ENCODE measurements at regions not wholly inside any gene's neighbourhood (a gene's known extent, or its start where the extent isn't known, plus 50 kb on each side); places are given as distances from the start of the nearest gene placed in this dataset.

DNA sequence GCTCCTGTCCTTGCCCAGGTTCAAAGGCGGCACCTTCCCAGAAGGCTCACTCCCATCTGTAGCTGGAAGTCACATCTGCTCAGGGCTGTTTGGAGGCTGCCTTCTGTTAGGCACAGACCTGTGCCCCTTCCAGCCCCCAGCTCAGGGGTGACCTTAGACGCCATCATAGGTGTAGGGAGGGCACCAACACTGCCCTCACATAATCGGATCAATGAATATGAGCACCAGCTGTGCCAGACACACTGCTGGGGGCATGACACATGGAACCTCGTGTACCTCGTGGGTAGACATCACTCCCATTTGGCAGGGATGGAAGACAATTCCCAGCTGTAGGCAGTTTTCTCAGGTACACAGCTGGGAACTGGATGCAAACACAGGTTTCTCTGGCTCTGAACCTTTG lies 220.7 kb upstream of the ASIC2 start:
- H4K20me1 ChIP-seq (ENCODE audit: insufficient read depth, low read length), result no peaks in the 10 kb centered on the region
- H3K9me3 ChIP-seq (ENCODE audit: low read length), result no peaks in the 10 kb centered on the region
- H3K4me1 ChIP-seq (ENCODE audit: insufficient read depth, low read length, severe bottlenecking), result no peaks in the 10 kb centered on the region
- no peaks in the 10 kb centered on the region for H3K9me2 ChIP-seq (ENCODE audit: low read depth, low read length)
- no peak overlapping the region for H3K27ac ChIP-seq (ENCODE audit: low read depth, low read length, poor library complexity, severe bottlenecking)
- no peak overlapping the region for H3K9ac ChIP-seq (ENCODE audit: low read length)
- no peak overlapping the region for H2AFZ ChIP-seq (ENCODE audit: low read length)
- H3F3A ChIP-seq (ENCODE audit: insufficient read depth, low read length), result no peaks in the 10 kb centered on the region
- TF ChIP-seq, protein P1, sequence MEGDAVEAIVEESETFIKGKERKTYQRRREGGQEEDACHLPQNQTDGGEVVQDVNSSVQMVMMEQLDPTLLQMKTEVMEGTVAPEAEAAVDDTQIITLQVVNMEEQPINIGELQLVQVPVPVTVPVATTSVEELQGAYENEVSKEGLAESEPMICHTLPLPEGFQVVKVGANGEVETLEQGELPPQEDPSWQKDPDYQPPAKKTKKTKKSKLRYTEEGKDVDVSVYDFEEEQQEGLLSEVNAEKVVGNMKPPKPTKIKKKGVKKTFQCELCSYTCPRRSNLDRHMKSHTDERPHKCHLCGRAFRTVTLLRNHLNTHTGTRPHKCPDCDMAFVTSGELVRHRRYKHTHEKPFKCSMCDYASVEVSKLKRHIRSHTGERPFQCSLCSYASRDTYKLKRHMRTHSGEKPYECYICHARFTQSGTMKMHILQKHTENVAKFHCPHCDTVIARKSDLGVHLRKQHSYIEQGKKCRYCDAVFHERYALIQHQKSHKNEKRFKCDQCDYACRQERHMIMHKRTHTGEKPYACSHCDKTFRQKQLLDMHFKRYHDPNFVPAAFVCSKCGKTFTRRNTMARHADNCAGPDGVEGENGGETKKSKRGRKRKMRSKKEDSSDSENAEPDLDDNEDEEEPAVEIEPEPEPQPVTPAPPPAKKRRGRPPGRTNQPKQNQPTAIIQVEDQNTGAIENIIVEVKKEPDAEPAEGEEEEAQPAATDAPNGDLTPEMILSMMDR (IDR thresholded peaks at IDR 0.05; ENCODE audit: low read length), result no peak
- no peak for TF ChIP-seq EZH2 (IDR thresholded peaks at IDR 0.05; ENCODE audit: borderline replicate concordance, low read length)
- no peak overlapping the region for H3K4me2 ChIP-seq (ENCODE audit: low read length)
- H3K4me3 ChIP-seq (ENCODE audit: low read depth, low read length, poor library complexity, severe bottlenecking), result no peak overlapping the region
- H3K27me3 ChIP-seq (ENCODE audit: insufficient read depth, low read length), result 0 out of 2 replicates have a peak, but pooled peaks cover 4% of the 10 kb centered on the region
- H3K79me2 ChIP-seq (ENCODE audit: insufficient read depth, low read length), result no peaks in the 10 kb centered on the region
- no peaks in the 10 kb centered on the region for H3K36me3 ChIP-seq (ENCODE audit: insufficient read depth, low read length)

DNA sequence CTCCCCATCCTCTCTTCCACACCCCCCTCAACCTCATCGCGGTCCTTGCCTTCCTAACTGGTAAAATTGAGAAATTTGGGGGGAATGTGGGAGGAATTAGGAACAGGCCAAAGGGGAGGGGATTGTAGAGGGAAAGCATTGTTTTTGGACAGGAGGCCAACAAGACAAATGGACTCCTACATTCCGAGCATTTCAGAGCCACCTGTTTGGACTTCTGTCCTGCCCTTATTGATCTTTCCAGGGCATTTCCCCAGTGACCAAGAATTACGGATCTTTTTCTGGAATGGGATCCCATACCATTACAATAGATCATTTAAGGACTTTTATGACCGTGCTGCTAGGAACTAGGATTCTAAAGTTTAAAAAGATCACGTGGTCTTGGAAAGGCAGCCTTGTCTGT lies 221.3 kb upstream of the ASIC2 start:
- TF ChIP-seq, protein P1 (IDR thresholded peaks at IDR 0.05; ENCODE audit: low read length), result no peak
- TF ChIP-seq EZH2 (IDR thresholded peaks at IDR 0.05; ENCODE audit: borderline replicate concordance, low read length), result no peak
- H4K20me1 ChIP-seq (ENCODE audit: insufficient read depth, low read length), result no peaks in the 10 kb centered on the region
- H3K9ac ChIP-seq (ENCODE audit: low read length), result no peak overlapping the region
- H3F3A ChIP-seq (ENCODE audit: insufficient read depth, low read length), result no peaks in the 10 kb centered on the region
- H3K79me2 ChIP-seq (ENCODE audit: insufficient read depth, low read length), result no peaks in the 10 kb centered on the region
- H3K27ac ChIP-seq (ENCODE audit: low read depth, low read length, poor library complexity, severe bottlenecking), result no peak overlapping the region
- H3K4me3 ChIP-seq (ENCODE audit: low read depth, low read length, poor library complexity, severe bottlenecking), result no peak overlapping the region
- no peaks in the 10 kb centered on the region for H3K9me2 ChIP-seq (ENCODE audit: low read depth, low read length)
- no peak overlapping the region for H3K4me2 ChIP-seq (ENCODE audit: low read length)
- H3K9me3 ChIP-seq (ENCODE audit: low read length), result no peaks in the 10 kb centered on the region
- no peak overlapping the region for H2AFZ ChIP-seq (ENCODE audit: low read length)
- H3K36me3 ChIP-seq (ENCODE audit: insufficient read depth, low read length), result no peaks in the 10 kb centered on the region
- 0 out of 2 replicates have a peak, but pooled peaks cover 4% of the 10 kb centered on the region for H3K27me3 ChIP-seq (ENCODE audit: insufficient read depth, low read length)
- H3K4me1 ChIP-seq (ENCODE audit: insufficient read depth, low read length, severe bottlenecking), result no peaks in the 10 kb centered on the region

DNA sequence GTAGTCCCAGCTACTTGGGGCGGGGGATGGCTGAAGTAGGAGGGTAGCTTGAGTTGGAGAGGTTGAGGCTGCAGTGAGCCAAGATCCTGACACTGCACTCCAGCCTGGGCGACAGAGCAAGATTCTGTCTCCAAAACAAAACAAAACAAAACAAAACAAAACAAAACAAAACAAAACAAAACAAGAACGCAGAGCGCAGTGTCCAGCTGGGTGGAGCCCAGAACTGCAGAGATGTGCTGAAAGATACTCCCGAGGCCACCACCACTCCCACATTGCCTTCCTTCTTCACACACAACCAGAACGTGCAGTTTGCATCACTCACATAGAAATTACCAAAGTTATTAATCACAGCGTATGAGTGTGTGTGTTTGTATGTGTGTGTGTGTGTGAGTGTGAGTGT lies 222.9 kb upstream of the ASIC2 start:
- Histone ChIP-seq H3K36me3 (ENCODE audit: insufficient read depth, low read length) (no peaks in the 10 kb centered on the region), H3K4me3 (ENCODE audit: low read depth, low read length, poor library complexity, severe bottlenecking) (no peak overlapping the region), H3K27ac (ENCODE audit: low read depth, low read length, poor library complexity, severe bottlenecking) (no peak overlapping the region), H3K9ac (ENCODE audit: low read length) (no peak overlapping the region), H3K79me2 (ENCODE audit: insufficient read depth, low read length) (no peaks in the 10 kb centered on the region), H3K9me2 (ENCODE audit: low read depth, low read length) (no peaks in the 10 kb centered on the region), H3F3A (ENCODE audit: insufficient read depth, low read length) (no peaks in the 10 kb centered on the region), H3K4me2 (ENCODE audit: low read length) (no peak overlapping the region), H3K4me1 (ENCODE audit: insufficient read depth, low read length, severe bottlenecking) (no peaks in the 10 kb centered on the region), H4K20me1 (ENCODE audit: insufficient read depth, low read length) (no peaks in the 10 kb centered on the region), H3K9me3 (ENCODE audit: low read length) (no peaks in the 10 kb centered on the region), H2AFZ (ENCODE audit: low read length) (no peak overlapping the region), H3K27me3 (ENCODE audit: insufficient read depth, low read length) (0 out of 2 replicates have a peak, but pooled peaks cover 4% of the 10 kb centered on the region)
- TF ChIP-seq, protein P1 (IDR thresholded peaks at IDR 0.05; ENCODE audit: low read length), result no peak
- no peak for TF ChIP-seq EZH2 (IDR thresholded peaks at IDR 0.05; ENCODE audit: borderline replicate concordance, low read length)
